Neutrophil (primary cell): ENCODE measurements at regions not wholly inside any gene's neighbourhood (a gene's known extent, or its start where the extent isn't known, plus 50 kb on each side); places are given as distances from the start of the nearest gene placed in this dataset.

Experiments
- H3K27ac ChIP-seq: fragments of 200-600 bp; sonication (generic); 2 replicates; pipeline ENCODE4 v1.5.1; 2016; ENCODE audit warnings: mild to moderate bottlenecking, moderate library complexity
- H3K27me3 ChIP-seq: fragments of 200-600 bp; sonication (generic); 2 replicates; pipeline ENCODE4 v1.6.0; 2016; ENCODE audit warnings: mild to moderate bottlenecking
- H3K36me3 ChIP-seq: fragments of 200-600 bp; sonication (generic); 2 replicates; pipeline ENCODE4 v1.5.1; 2017
- H3K4me1 ChIP-seq, 2 experiments: fragments of 200-600 bp in 1 of 2; sonication (generic) in 1 of 2; 1 replicate in 1 of 2; 2 replicates in 1 of 2; pipeline versions ENCODE4 v1.5.1 to v1.6.1; 2013 to 2016; ENCODE audit warnings: low read depth in 1 of 2, low read length in 1 of 2, mild to moderate bottlenecking in 1 of 2, moderate library complexity in 1 of 2; ENCODE audit not compliant: control insufficient read depth in 1 of 2, insufficient read depth in 1 of 2
- H3K4me3 ChIP-seq, 2 experiments: fragments of 200-600 bp in 1 of 2; sonication (generic) in 1 of 2; 1 replicate in 1 of 2; 2 replicates in 1 of 2; pipeline ENCODE4 v1.5.1; 2013 to 2016; ENCODE audit warnings: low read depth in 1 of 2, low read length in 1 of 2, mild to moderate bottlenecking in 1 of 2, moderate library complexity in 1 of 2
- H3K9me3 ChIP-seq: fragments of 200-600 bp; sonication (generic); 2 replicates; pipeline ENCODE4 v1.5.1; 2016
- CTCF ChIP-seq: fragments of 200-600 bp; sonication (generic); IDR thresholded peaks from 2 replicates; pipeline ENCODE4 v1.5.1; 2016; ENCODE audit warnings: antibody characterized with exemption

GRCh38 chr6:111958534-111958933 is 85.3 kb upstream of the FYN start:
- Histone ChIP-seq H3K4me1 (no peaks in the 10 kb centered on the region), H3K9me3 (no peaks in the 10 kb centered on the region), H3K27ac (no peak overlapping the region), H3K27me3 (no peaks in the 10 kb centered on the region), H3K36me3 (no peaks in the 10 kb centered on the region), H3K4me3 (no peak overlapping the region)
- TF ChIP-seq CTCF, result no peak

GRCh38 chr6:111959766-111960165 is 86.5 kb upstream of the FYN start:
- Histone ChIP-seq H3K4me1 (no peaks in the 10 kb centered on the region), H3K9me3 (no peaks in the 10 kb centered on the region), H3K4me3 (no peak overlapping the region), H3K27me3 (no peaks in the 10 kb centered on the region), H3K36me3 (no peaks in the 10 kb centered on the region), H3K27ac (no peak overlapping the region)
- TF ChIP-seq CTCF, result no peak

GRCh38 chr6:111967131-111967530 is 86.8 kb upstream of the CCN6 start:
- peaks cover under 1% of the 10 kb centered on the region for H3K27me3 ChIP-seq
- H3K4me3 ChIP-seq, result no peak overlapping the region
- H3K9me3 ChIP-seq, result no peaks in the 10 kb centered on the region
- no peak for TF ChIP-seq CTCF
- no peak overlapping the region for H3K27ac ChIP-seq
- H3K4me1 ChIP-seq, result peaks cover 8 to 9% of the 10 kb centered on the region in 2 experiments
- no peaks in the 10 kb centered on the region for H3K36me3 ChIP-seq

GRCh38 chr6:111970426-111970825 is 83.5 kb upstream of the CCN6 start:
- no peak for TF ChIP-seq CTCF
- Histone ChIP-seq H3K27ac (no peak overlapping the region), H3K4me1 (peaks cover 16% of the 10 kb centered on the region in 2 experiments), H3K9me3 (no peaks in the 10 kb centered on the region), H3K4me3 (no peak overlapping the region), H3K27me3 (peaks cover 19% of the 10 kb centered on the region), H3K36me3 (no peaks in the 10 kb centered on the region)

GRCh38 chr6:111971181-111971841 is 82.6 kb upstream of the CCN6 start:
- no peak overlapping the region for H3K27ac ChIP-seq
- no peaks in the 10 kb centered on the region for H3K36me3 ChIP-seq
- peaks cover 16% of the 10 kb centered on the region in 2 experiments for H3K4me1 ChIP-seq
- no peak for TF ChIP-seq CTCF
- H3K27me3 ChIP-seq, result peaks cover 23% of the 10 kb centered on the region
- H3K9me3 ChIP-seq, result no peaks in the 10 kb centered on the region
- H3K4me3 ChIP-seq, result no peak overlapping the region
